ENCODE measurements at regions not wholly inside any gene's neighbourhood (a gene's known extent, or its start where the extent isn't known, plus 50 kb on each side); places are given as distances from the start of the nearest gene placed in this dataset.
"Not testable (repeated sequence)": the region's sequence is repeated elsewhere in the genome, so short reads cannot be mapped to it uniquely, and the experiment has no call there.

DNA sequence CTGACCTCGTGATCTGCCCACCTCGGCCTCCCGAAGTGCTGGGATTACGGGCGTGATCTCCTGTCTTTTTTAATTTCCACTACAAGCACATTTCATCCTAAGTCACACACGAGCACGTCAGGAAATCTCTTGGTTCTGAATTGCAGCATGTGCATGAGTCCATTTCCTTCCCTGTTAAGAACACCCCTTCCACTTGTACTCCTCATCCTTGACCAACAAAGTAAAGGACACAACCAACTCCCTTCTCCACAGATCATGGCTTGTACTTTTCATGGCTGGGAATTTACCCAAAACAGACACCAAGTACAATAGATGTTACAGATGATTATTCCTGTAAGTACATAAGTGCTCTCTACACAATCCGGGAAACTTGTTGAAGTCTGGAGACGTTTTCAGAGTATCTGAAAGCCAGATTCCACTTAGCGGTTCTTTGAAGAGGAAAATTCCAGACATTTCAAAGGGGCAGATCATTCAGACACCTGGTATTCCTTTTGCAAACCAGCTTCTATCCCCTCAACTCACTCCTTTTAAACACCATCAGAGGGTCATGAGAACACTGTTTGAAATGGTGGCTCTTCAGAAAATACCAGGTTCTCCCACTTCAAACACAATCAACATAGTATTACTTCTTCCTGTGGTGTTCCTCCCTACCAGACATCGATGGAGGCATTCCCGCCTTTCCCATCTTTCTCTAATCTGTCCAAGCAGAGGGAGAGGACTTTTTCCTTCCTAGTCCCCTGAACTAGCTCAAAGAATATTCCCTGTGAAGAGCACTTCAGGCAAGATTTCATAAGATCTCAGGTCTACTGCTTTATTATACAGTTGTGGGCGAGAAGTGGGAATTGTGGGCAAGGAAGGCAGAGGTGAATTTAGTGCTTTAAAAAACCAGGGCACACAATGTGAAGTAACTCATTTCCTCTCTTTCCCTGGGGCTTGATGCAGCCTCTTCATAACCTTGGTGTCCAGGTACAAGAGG, 80.1 kb upstream of the TSC22D2 start:
- no peak for DNase-seq

DNA sequence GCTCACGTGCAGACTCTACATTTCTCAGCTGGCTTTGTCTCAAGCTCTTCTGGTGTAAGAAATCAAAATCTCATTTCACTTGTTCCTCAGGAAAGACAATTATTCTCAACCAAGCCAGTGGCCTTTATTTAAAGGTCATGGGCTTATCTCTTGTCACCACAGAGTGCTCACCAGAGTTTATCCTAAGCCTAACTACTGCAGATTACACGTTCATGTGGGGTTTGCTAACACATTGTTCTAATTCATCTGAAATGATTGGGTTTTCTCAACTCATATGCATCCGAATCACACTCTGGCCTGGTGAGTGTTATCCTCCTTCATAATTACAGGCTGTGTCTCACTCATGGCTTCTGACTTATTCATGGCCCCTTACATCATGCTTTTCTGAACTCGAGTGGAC, 83.3 kb upstream of the TSC22D2 start:
- no peak for DNase-seq

DNA sequence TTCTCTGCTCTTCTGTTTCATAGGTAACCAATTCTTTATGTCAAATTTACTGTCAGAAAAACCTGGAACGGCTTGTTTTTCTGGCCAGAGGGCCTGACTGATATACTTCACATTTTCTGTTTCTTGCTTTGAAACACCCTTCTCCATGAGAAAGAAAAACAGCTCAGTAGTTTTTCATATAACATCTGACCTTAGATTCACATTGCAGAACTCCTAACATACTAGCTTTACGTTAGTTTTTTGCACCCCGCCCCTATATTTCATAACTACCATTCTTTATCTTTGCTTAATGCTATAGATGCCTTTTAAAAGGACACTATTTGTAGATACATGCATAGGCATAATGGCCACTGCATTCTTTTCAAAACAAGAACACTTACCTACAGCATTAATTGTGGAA, 83.9 kb upstream of the TSC22D2 start:
- no peak for DNase-seq

GRCh38 chr3:150323770-150324169, 84.3 kb upstream of the TSC22D2 start:
- no peak for DNase-seq

- not testable (repeated sequence) for DNase-seq
Observed at GRCh38 chr3:150323091-150323490, 85.0 kb upstream of the TSC22D2 start.

- not testable (repeated sequence) for DNase-seq
Observed at GRCh38 chr3:150320971-150321370, 87.1 kb upstream of the TSC22D2 start.

DNA sequence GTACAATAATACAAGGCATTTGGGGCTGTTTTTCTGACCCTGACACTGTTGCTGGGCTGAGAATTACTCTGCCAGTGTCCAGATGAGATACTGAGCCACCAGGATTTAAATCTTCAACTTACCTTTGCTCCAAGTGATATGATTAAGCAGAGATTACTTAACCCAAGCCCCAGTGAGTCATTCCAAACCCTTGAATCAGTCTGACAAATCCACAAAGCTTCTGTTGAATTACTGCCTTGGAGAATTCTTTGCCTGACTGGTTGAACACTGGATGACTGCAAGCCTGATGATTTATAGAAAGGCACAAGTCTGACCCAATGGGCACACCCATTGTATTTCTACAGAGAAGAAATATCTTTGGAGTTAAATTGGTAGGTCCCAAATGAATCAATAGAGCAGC, 88.2 kb upstream of the TSC22D2 start:
- no peak for DNase-seq

- DNase-seq, result peak; percentile 23
Observed at GRCh38 chr3:150317469-150317868, 90.6 kb upstream of the TSC22D2 start.

DNA sequence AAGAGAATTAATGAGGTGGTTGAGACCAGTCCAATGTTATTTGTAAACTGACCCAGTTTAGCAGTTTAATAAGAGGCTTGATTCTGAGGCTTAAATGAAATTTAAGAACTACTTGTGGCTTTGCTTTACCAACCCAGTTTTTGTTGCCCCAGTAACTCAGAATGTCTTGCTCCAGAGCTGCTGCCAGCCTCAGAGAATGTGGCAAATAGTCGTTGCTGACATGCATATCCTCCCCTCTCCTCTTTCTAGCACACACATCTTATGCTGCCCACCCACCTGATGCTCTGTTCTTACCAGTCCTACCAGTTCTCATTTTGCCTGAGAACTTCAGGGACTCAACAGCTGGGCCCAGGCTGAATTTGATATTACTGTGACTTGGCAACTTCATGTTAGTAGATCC, 92.4 kb upstream of the TSC22D2 start:
- DNase-seq, result no peak

DNA sequence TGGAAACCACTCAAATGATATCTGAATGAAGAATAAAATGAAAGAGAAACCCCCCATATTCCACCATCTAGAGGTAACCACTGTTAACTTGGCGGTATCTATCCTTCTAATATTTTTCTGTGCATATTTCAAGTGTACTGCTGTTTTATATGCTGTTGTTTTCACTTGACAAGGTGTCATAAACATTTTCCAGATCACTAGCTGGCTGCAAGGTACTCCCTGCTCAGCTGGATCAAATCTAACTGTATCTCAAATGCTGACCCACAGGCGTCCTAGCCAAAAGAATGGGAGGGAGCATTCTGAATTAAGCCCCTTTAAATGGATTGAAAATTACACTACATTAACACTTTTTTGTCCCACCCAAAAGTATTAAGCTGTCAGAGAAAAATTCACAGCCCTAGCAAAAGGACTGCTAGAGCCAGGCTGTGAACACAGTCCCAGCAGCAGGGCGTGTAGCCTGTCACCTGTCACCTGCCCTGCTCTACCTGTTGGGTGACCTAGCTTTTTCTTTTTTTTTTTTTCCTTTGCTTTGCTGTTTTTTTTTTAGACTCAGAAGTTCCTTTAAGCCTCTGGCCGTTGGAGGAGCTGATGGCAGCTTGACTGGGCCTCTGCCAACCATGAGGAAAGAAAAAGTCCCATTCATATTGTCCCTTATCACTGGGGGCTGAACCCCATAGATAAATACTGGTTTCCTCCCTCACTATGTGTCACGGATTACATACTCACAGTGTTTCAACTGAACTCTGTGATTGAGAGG, 93.7 kb upstream of the TSC22D2 start:
- no peak for DNase-seq

- DNase-seq, result no peak
Observed at GRCh38 chr3:150312018-150312657, 96.0 kb upstream of the TSC22D2 start.

DNA sequence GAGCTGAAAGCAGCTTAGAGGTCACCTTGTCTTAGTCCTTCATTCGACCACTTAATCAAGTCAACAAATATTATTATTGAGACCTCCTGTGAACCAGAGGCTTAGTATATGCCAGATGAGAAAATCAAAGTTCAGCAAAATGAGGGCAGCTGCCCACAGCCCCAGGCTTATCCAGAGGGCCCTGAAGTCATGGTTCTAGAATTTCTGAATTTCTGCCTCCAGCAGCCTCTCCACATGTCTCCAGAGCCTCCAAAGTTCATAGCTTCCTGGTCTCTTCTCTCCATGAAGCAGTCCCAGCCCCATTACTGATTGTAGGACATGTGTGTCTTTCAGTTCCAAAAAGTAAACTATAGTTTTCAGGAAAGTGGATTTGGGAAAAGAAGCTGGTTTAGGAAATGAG, 96.9 kb upstream of the TSC22D2 start:
- DNase-seq, result no peak

- DNase-seq, result no peak
Observed at GRCh38 chr3:150309557-150309956, 98.5 kb upstream of the TSC22D2 start.

DNA sequence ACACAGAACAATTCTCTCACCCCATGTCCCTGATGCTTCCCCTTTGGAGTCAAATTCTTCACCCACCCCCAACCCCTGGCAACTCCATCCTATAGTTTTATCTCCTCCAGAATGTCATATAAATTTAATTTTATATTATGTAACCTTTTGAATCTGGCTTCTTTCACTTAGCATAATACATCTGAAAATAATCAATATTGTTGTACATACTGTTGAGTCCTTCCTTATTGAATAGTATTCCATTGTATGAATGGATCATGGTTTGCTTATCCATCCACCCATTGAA, 98.9 kb upstream of the TSC22D2 start:
- no peak for DNase-seq

- DNase-seq, result no peak
Observed at GRCh38 chr3:150308481-150309256, 99.4 kb upstream of the TSC22D2 start.

- DNase-seq, result no peak
Observed at GRCh38 chr3:150308037-150308319, 100.1 kb upstream of the TSC22D2 start.

- DNase-seq, result no peak
Observed at GRCh38 chr3:150307311-150308036, 100.6 kb upstream of the TSC22D2 start.

- no peak for DNase-seq
Observed at GRCh38 chr3:150306906-150307305, 101.2 kb upstream of the TSC22D2 start.

DNA sequence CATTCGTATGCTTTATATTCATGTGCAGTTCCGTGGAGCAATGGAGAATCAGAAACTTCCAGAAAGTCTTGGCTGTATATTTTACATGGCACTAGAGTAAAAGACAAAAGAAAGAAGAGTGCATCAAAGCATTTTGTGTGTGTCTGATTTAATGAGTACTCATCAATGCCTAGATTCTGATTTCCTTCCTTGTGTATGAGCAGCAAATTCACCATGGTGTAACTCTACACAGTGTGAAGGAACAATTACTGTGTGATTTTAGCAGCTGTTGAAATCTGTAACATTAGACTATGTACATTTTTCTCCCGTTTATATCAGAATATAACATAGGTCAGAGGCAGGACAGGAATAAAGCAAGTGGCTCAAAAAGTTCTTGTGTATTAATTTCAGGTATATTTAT, 102.0 kb upstream of the TSC22D2 start:
- DNase-seq, result no peak

DNA sequence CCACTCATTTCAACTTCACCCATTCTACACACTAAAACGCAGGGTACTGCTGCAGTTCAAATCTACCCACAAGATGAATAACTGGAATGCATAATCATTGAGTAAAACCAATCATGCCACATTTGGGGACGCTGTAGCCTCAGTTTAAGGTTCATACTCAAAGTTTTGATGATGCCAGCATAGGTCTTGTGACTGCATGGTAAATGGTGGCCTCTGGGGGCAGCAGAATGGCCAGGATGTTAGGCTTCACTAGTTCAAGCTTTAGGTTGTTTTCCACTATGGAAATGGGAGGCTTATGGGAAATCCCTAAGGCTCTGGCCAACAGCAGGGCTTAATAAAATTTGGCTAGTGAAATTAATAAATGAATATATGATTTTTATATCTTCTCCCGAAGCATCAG, 104.3 kb upstream of the TSC22D2 start:
- DNase-seq, result no peak

GRCh38 chr3:150302246-150302645, 105.9 kb upstream of the TSC22D2 start:
- no peak for DNase-seq

GRCh38 chr3:150300852-150301517, 107.1 kb upstream of the TSC22D2 start:
- no peak for DNase-seq
